K562 (cell line): ENCODE measurements at regions not wholly inside any gene's neighbourhood (a gene's known extent, or its start where the extent isn't known, plus 50 kb on each side); places are given as distances from the start of the nearest gene placed in this dataset.
A peak's percentile ranks its signal among the peaks of the same experiment; 100 is the strongest.

Experiments
- ATAC-seq: fragments of 200-7000 bp; cut with Tn5 transposase; 3 replicates; pipeline ENCODE4 v1.9.1; 2020; ENCODE audit warnings: moderate library complexity
- BruUV-seq: library from RNA; stranded (reverse); fragments of 400-500 nt; replicated peaks from 2 replicates; lab custom pipeline; 2021; lab: Mats Ljungman, UMichigan
- CTCF ChIA-PET: fragments of 300-600 bp; formaldehyde crosslinking; extraction: SDS; loops from one replicate; lab custom pipeline; 2021; ENCODE audit warnings: low intra/inter-chr PET ratio; lab: Yijun Ruan, JAX
- POLR2A ChIA-PET: fragments of 300-600, 350-650 bp; sonication (Branson Sonifier 250); formaldehyde crosslinking; extraction: SDS; loops from one replicate; lab custom pipeline; 2021; ENCODE audit warnings: antibody characterized with exemption, inconsistent platforms; lab: Yijun Ruan, JAX
- DNase-seq, 4 experiments: peaks; one replicate each; pipeline versions ENCODE4 v3.0.0 to v3.0.0-alpha.2; 2011 to 2018; ENCODE audit warnings: low spot score in 3 of 4, mixed read lengths in 3 of 4; ENCODE audit errors: extremely low read depth in 1 of 4
- FAIRE-seq: peaks from 2 replicates; lab custom pipeline; 2011; peaks lifted over from hg19 to GRCh38; lab: Jason Lieb, UNC
- H2AFZ ChIP-seq: 2 replicates; pipeline ENCODE4 v1.6.0; 2011; ENCODE audit warnings: low read depth, low read length, control low read depth, inconsistent platforms
- H3K27ac ChIP-seq: fragments of 200-600 bp; 3 replicates; pipeline ENCODE4 v1.8.0; 2011; ENCODE audit warnings: low read depth, mild to moderate bottlenecking, control low read depth, inconsistent platforms, low read length, moderate library complexity, mixed read lengths; ENCODE audit errors: extremely low read depth
- H3K27me3 ChIP-seq, 2 experiments: fragments of 300-600 bp in 1 of 2; 2 replicates in 1 of 2; 3 replicates in 1 of 2; pipeline versions ENCODE4 v1.6.0 to v1.8.0; 2011; ENCODE audit warnings: inconsistent platforms in 2 of 2, low read length in 2 of 2, mild to moderate bottlenecking in 1 of 2, mixed read lengths in 1 of 2, moderate library complexity in 1 of 2; ENCODE audit not compliant: control insufficient read depth in 2 of 2, insufficient read depth in 2 of 2
- H3K36me3 ChIP-seq: fragments of 300-600 bp; 3 replicates; pipeline ENCODE4 v1.8.0; 2011; ENCODE audit warnings: mild to moderate bottlenecking, low read length, inconsistent platforms; ENCODE audit not compliant: control insufficient read depth, insufficient read depth
- H3K4me1 ChIP-seq, 2 experiments: fragments of 200-600 bp in 1 of 2; replicated peaks in 1 of 2; 2 replicates in 1 of 2; 3 replicates in 1 of 2; pipeline versions ENCODE4 v1.5.1 to v1.8.0; 2011; ENCODE audit warnings: inconsistent platforms in 2 of 2, low read length in 2 of 2, mild to moderate bottlenecking in 1 of 2, mixed read lengths in 1 of 2, moderate library complexity in 1 of 2; ENCODE audit not compliant: control insufficient read depth in 2 of 2, insufficient read depth in 2 of 2
- H3K4me2 ChIP-seq: 2 replicates; pipeline ENCODE4 v1.6.1; 2011; ENCODE audit warnings: low read length, control low read depth, inconsistent platforms, mixed read lengths; ENCODE audit not compliant: insufficient read depth
- H3K4me3 ChIP-seq: fragments of 200-600 bp; sonication (generic), shearing (Covaris generic); 2 replicates; pipeline ENCODE4 v1.5.1; 2016; ENCODE audit warnings: control low read depth, inconsistent platforms
- H3K79me2 ChIP-seq: fragments of 200-600 bp; 3 replicates; pipeline ENCODE4 v1.8.0; 2011; ENCODE audit warnings: low read length, inconsistent platforms; ENCODE audit not compliant: control insufficient read depth, insufficient read depth
- H3K9ac ChIP-seq, 2 experiments: 2 replicates each; pipeline versions ENCODE4 v1.6.0 to v1.6.1; 2011; ENCODE audit warnings: low read depth in 2 of 2, low read length in 2 of 2, control low read depth in 1 of 2, inconsistent platforms in 1 of 2, mild to moderate bottlenecking in 1 of 2, mixed read lengths in 1 of 2; ENCODE audit not compliant: insufficient read depth in 1 of 2
- H3K9me1 ChIP-seq: one replicate; pipeline ENCODE4 v1.6.0; 2011; ENCODE audit warnings: inconsistent platforms, mild to moderate bottlenecking, low read length, moderate library complexity; ENCODE audit not compliant: control insufficient read depth, insufficient read depth
- H3K9me3 ChIP-seq: replicated peaks from 2 replicates; pipeline ENCODE4 v1.5.1; 2011; ENCODE audit warnings: low read depth, low read length, inconsistent platforms; ENCODE audit not compliant: control insufficient read depth, insufficient read depth
- H4K20me1 ChIP-seq: replicated peaks from 2 replicates; pipeline ENCODE4 v1.6.1; 2011; ENCODE audit warnings: low read length, inconsistent platforms, mixed read lengths; ENCODE audit not compliant: control insufficient read depth, insufficient read depth
- WGBS: fragments of 100-300 bp; shearing (Covaris generic); methylation state at CpG from one replicate; pipeline ENCODE4 v1.1.6; 2016; ENCODE audit warnings: low coverage, mixed read lengths; ENCODE audit not compliant: insufficient coverage; ENCODE audit errors: missing lambda C conversion rate; 5-methylcytosine and 5-hydroxymethylcytosine counted together
- in situ Hi-C: fragments of 300-500 bp; cut with MboI; formaldehyde crosslinking; loops from 4 replicates; pipeline ENCODE4 v1.15.0; 2018; ENCODE audit warnings: inconsistent platforms, mixed read lengths
- intact Hi-C: fragments of 100-400 bp; cut with micrococcal nuclease; formaldehyde crosslinking; loops from 2 replicates; pipeline ENCODE4 v1.14.2; 2022
- TF ChIP-seq, protein P1 (sequence below): fragments of 250-450 bp; sonication (Bioruptor Pico); IDR thresholded peaks from 2 replicates; pipeline ENCODE4 v1.5.0; 2022; ENCODE audit warnings: mild to moderate bottlenecking
- TF ChIP-seq, protein P2 (sequence below): fragments of 450-650 bp; formaldehyde crosslinking; IDR thresholded peaks from 2 replicates; pipeline ENCODE4 v1.4.0; 2020; ENCODE audit warnings: mild to moderate bottlenecking, mixed read lengths
- TF ChIP-seq, protein P3 (sequence below): fragments of 250-450 bp; sonication (Bioruptor Pico); IDR thresholded peaks from 2 replicates; pipeline ENCODE4 v1.5.0; 2020; ENCODE audit warnings: mild to moderate bottlenecking, borderline replicate concordance

DNA sequence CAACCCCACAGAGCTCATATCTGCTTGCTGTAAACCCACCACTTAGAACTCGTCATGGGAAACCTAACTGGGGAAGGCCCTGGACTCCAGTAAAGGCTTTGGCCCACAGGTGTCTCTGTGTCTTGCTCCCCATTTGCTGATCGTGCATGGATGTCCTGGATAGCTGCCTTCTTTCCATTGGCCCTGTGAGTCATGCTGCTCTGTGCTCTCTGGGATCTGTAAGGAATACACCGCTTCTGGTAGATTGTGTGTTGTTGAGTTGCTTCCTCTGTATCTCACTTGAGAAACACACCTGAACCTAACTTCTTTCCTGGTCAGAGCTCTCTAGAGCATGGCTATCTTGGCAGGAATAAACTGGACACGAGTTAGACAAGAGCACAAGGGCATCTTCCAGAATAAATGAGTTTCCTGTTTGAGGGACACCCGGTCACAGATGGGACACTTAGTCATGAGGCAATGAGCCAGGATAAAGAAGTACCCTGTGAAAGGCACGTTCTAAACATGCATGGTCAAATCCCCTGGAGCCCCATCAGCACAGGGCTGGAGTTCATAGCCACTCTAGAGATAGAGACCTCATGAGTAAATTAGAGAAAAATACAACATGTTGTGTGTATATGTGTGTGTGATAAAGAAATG is 99.6 kb upstream of the TMEM170B start (continued):
- TF ChIP-seq, protein P1, sequence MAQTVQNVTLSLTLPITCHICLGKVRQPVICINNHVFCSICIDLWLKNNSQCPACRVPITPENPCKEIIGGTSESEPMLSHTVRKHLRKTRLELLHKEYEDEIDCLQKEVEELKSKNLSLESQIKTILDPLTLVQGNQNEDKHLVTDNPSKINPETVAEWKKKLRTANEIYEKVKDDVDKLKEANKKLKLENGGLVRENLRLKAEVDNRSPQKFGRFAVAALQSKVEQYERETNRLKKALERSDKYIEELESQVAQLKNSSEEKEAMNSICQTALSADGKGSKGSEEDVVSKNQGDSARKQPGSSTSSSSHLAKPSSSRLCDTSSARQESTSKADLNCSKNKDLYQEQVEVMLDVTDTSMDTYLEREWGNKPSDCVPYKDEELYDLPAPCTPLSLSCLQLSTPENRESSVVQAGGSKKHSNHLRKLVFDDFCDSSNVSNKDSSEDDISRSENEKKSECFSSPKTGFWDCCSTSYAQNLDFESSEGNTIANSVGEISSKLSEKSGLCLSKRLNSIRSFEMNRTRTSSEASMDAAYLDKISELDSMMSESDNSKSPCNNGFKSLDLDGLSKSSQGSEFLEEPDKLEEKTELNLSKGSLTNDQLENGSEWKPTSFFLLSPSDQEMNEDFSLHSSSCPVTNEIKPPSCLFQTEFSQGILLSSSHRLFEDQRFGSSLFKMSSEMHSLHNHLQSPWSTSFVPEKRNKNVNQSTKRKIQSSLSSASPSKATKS (CRISPR knock-in tag) = no peak
- TF ChIP-seq, all 486 proteins: peak for 0

DNA sequence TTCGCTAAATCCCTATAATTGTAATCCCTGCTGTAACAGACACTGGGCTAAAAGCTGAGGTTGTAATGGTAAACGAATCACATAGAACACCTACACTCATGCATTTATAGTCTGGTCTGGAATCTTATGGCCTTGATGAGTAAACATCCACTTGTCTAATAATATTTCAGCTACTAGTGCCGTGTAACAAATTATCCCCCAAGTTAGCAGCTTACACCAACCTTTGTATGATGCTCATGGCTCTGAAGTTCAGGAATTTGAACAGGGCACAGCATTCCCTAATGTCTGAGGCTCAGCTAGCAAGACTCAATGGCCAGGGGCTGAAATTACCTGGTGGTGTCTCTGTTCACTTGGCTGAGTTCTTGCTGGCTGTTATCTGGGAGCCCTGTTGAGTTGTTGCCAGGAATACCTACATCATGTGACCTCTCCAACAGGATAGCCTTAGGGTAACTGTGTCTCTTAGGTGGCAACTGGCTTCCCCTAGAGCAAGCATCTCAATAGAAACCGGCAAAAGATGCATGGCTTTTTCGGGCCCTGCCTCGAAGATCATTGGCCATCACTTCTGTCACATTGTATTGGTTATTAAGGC is 100.9 kb upstream of the TMEM170B start:
- H3K4me1 ChIP-seq = no peaks in the 10 kb centered on the region
- no peak overlapping the region for H3K27ac ChIP-seq
- intact Hi-C loops (no loop called here), in situ Hi-C loops (no loop called here)
- CTCF ChIA-PET = no interaction called here
- POLR2A ChIA-PET = interaction anchor here (1.6 kb wide), 1 partner anchor 12 kb away, joined by 3 read pairs; no protein-coding TSS in a partner anchor
- FAIRE-seq (no peak), DNase-seq (no peak), ATAC-seq (no peak)
- H3K4me3 ChIP-seq = no peak overlapping the region
- no peaks in the 10 kb centered on the region for H3K36me3 ChIP-seq
- no peaks in the 10 kb centered on the region for H3K79me2 ChIP-seq
- no TSS peak for BruUV-seq
- H3K9ac ChIP-seq = no peak overlapping the region
- no peak overlapping the region for H2AFZ ChIP-seq
- TF ChIP-seq, protein P2, sequence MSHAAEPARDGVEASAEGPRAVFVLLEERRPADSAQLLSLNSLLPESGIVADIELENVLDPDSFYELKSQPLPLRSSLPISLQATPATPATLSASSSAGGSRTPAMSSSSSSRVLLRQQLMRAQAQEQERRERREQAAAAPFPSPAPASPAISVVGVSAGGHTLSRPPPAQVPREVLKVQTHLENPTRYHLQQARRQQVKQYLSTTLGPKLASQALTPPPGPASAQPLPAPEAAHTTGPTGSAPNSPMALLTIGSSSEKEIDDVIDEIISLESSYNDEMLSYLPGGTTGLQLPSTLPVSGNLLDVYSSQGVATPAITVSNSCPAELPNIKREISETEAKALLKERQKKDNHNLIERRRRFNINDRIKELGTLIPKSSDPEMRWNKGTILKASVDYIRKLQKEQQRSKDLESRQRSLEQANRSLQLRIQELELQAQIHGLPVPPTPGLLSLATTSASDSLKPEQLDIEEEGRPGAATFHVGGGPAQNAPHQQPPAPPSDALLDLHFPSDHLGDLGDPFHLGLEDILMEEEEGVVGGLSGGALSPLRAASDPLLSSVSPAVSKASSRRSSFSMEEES (CRISPR knock-in tag) = peak; percentile 75
- TF ChIP-seq, protein P3, sequence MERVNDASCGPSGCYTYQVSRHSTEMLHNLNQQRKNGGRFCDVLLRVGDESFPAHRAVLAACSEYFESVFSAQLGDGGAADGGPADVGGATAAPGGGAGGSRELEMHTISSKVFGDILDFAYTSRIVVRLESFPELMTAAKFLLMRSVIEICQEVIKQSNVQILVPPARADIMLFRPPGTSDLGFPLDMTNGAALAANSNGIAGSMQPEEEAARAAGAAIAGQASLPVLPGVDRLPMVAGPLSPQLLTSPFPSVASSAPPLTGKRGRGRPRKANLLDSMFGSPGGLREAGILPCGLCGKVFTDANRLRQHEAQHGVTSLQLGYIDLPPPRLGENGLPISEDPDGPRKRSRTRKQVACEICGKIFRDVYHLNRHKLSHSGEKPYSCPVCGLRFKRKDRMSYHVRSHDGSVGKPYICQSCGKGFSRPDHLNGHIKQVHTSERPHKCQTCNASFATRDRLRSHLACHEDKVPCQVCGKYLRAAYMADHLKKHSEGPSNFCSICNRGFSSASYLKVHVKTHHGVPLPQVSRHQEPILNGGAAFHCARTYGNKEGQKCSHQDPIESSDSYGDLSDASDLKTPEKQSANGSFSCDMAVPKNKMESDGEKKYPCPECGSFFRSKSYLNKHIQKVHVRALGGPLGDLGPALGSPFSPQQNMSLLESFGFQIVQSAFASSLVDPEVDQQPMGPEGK (CRISPR knock-in tag) = no peak
- H3K27me3 ChIP-seq = peaks cover 0 to 1% of the 10 kb centered on the region in 2 experiments; a peak in 1 of 5 replicates
- H3K4me2 ChIP-seq = no peak overlapping the region
- WGBS = 1% methylated on average over 6 of the region's 6 CpGs
- H4K20me1 ChIP-seq = no peaks in the 10 kb centered on the region
- H3K9me3 ChIP-seq = no peaks in the 10 kb centered on the region
- no peaks in the 10 kb centered on the region for H3K9me1 ChIP-seq
